HFFc6 (cell line): ENCODE measurements at regions not wholly inside any gene's neighbourhood (a gene's known extent, or its start where the extent isn't known, plus 50 kb on each side); places are given as distances from the start of the nearest gene placed in this dataset.

Source experiments
- DNase-seq: peaks from one replicate; pipeline ENCODE4 v3.0.0-alpha.2; 2018
- H3K27ac Mint-ChIP-seq: 2 replicates; pipeline ENCODE4 v1.8.0; 2020; ENCODE audit warnings: mild to moderate bottlenecking, mixed read lengths
- H3K27me3 Mint-ChIP-seq: 2 replicates; pipeline ENCODE4 v1.8.0; 2021; ENCODE audit warnings: mild to moderate bottlenecking, moderate library complexity, mixed read lengths; ENCODE audit not compliant: insufficient read depth
- H3K36me3 Mint-ChIP-seq: 2 replicates; pipeline ENCODE4 v1.8.0; 2021; ENCODE audit warnings: low read depth, mixed read lengths
- H3K4me1 Mint-ChIP-seq: 2 replicates; pipeline ENCODE4 v1.8.0; 2020; ENCODE audit warnings: low read depth, mixed read lengths
- H3K4me3 Mint-ChIP-seq: 2 replicates; pipeline ENCODE4 v1.8.0; 2020; ENCODE audit warnings: mild to moderate bottlenecking, moderate library complexity, mixed read lengths
- H3K9me3 Mint-ChIP-seq: 2 replicates; pipeline ENCODE4 v1.8.0; 2020; ENCODE audit warnings: mild to moderate bottlenecking, mixed read lengths
- CTCF ChIP-seq: fragments of 200-600 bp; sonication (generic); IDR thresholded peaks from 2 replicates; pipeline ENCODE4 v1.5.0; 2021; ENCODE audit warnings: antibody characterized with exemption, mild to moderate bottlenecking

DNA sequence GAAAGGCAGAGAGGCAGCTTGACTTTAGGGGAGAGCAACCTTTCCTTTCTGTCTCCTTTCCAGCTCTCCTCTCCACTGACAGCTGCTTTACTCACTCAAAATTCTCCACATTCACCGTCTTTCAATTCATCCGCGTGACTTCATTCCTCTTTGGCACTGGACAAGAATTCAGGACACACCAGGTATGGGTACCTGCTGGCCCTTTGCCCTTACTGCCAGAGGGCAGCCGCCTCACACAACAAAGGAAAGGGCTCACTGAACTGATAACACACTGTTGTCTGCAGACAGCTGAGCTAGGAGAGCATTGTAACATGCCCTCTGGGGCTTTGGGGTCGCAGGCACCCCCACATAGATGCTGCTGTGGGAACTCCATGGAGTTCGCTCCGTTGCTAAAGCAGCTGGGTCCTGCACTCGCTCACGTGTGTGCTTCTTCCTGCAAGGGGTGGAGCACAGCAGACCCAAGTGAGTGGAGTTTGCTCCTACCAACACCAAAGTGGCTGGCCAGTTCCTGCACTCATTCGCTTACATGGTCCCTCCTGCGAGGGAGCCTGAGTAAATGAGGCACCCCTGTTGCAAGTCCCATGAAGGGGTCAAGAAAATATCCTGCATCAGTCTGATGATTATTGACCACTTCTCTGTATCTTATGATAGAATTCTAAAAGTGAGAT, 79.0 kb upstream of the SGO1 start:
- H3K27ac Mint-ChIP-seq, result no peak overlapping the region
- no peak for DNase-seq
- no peaks in the 10 kb centered on the region for H3K36me3 Mint-ChIP-seq
- TF ChIP-seq CTCF, result no peak
- no peaks in the 10 kb centered on the region for H3K4me1 Mint-ChIP-seq
- peaks cover 25% of the 10 kb centered on the region for H3K9me3 Mint-ChIP-seq
- H3K4me3 Mint-ChIP-seq, result no peak overlapping the region
- H3K27me3 Mint-ChIP-seq, result no peaks in the 10 kb centered on the region; the same call in 1 of the 2 replicates

- TF ChIP-seq CTCF, result no peak
- no peak overlapping the region for H3K27ac Mint-ChIP-seq
- no peaks in the 10 kb centered on the region; the same call in 1 of the 2 replicates for H3K27me3 Mint-ChIP-seq
- H3K36me3 Mint-ChIP-seq, result no peaks in the 10 kb centered on the region; the same call in 1 of the 2 replicates
- no peak for DNase-seq
- H3K9me3 Mint-ChIP-seq, result peaks cover 10% of the 10 kb centered on the region; the same call in 1 of the 2 replicates
- H3K4me1 Mint-ChIP-seq, result peaks cover 11% of the 10 kb centered on the region
- H3K4me3 Mint-ChIP-seq, result no peak overlapping the region
These were observed 72.4 kb upstream of the SGO1 start for GRCh38 chr3:20258371-20258770.

DNA sequence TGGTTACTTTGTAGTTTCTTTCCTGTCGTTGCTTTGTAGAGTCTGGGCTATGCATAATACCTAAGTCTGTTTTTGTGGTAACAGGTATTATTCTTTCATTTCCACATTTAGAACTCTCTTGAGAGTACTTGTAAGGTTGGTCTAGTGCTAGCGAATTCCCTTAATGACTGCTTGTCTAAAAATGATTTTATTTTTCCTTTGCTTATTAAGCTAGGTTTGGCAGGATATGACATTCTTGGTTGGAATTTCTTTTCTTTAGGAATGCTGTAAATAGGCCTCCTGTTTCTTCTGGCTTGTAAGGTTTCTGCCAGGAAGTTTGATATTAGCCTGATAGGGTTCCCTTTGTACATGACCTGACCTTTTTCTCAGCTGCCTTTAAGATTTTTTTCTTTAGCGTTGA, 70.1 kb upstream of the SGO1 start:
- no peak for DNase-seq
- H3K27me3 Mint-ChIP-seq, result no peaks in the 10 kb centered on the region; the same call in 1 of the 2 replicates
- no peak for TF ChIP-seq CTCF
- H3K4me3 Mint-ChIP-seq, result no peak overlapping the region
- no peak overlapping the region for H3K27ac Mint-ChIP-seq
- H3K36me3 Mint-ChIP-seq, result no peaks in the 10 kb centered on the region; the same call in 1 of the 2 replicates
- peaks cover 11% of the 10 kb centered on the region for H3K4me1 Mint-ChIP-seq
- peaks cover 13% of the 10 kb centered on the region; the same call in 1 of the 2 replicates for H3K9me3 Mint-ChIP-seq

GRCh38 chr3:20254268-20255117, 68.5 kb upstream of the SGO1 start:
- Mint-ChIP-seq H3K4me1 (peaks cover 11% of the 10 kb centered on the region), H3K4me3 (no peak overlapping the region), H3K27me3 (no peaks in the 10 kb centered on the region; the same call in 1 of the 2 replicates), H3K9me3 (peaks cover 15% of the 10 kb centered on the region; the same call in 1 of the 2 replicates), H3K36me3 (no peaks in the 10 kb centered on the region; the same call in 1 of the 2 replicates), H3K27ac (no peak overlapping the region)
- TF ChIP-seq CTCF, result no peak
- DNase-seq, result no peak

DNA sequence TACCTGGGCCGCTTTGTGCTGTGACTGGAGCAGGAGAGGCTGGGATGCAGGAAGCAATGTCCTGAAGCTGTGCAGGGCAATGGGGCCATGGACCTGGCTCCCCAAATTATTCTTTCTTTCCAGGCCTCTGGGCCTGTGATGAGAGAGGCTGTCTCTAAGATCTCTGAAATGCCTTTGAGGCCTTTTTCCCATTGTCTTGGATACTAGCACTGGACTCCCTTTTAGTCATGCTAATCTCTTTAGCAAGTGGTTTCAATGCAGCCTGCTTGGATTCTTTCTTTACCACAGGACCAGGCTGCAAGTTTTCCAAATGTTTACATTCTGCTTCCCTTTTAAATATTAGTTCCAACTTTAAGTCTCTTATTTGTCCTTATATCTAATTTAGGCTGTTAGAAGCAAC, 64.8 kb upstream of the SGO1 start:
- H3K4me1 Mint-ChIP-seq, result peaks cover 1% of the 10 kb centered on the region
- H3K9me3 Mint-ChIP-seq, result peaks cover 18% of the 10 kb centered on the region; the same call in 1 of the 2 replicates
- no peak overlapping the region for H3K4me3 Mint-ChIP-seq
- TF ChIP-seq CTCF, result no peak
- H3K36me3 Mint-ChIP-seq, result no peaks in the 10 kb centered on the region; the same call in 1 of the 2 replicates
- DNase-seq, result no peak
- no peaks in the 10 kb centered on the region; the same call in none of the 2 replicates for H3K27me3 Mint-ChIP-seq
- no peak overlapping the region for H3K27ac Mint-ChIP-seq
